H1 (cell line): ENCODE measurements at regions not wholly inside any gene's neighbourhood (a gene's known extent, or its start where the extent isn't known, plus 50 kb on each side); places are given as distances from the start of the nearest gene placed in this dataset.

Experiments
- CTCF ChIA-PET: fragments of 300-600 bp; sonication (Branson Sonifier 250); formaldehyde crosslinking; loops from one replicate; lab custom pipeline; 2021; ENCODE audit not compliant: partially characterized antibody; lab: Charles Lee
- POLR2A ChIA-PET: fragments of 300-600 bp; sonication (Branson Sonifier 250); formaldehyde crosslinking; loops from one replicate; lab custom pipeline; 2021; ENCODE audit warnings: inconsistent platforms; ENCODE audit not compliant: partially characterized antibody; lab: Charles Lee
- DNase-seq, 2 experiments: peaks; one replicate each; pipeline versions ENCODE4 v3.0.0 to v3.0.0-alpha.2; 2010 to 2022; ENCODE audit warnings: low spot score in 2 of 2, low read depth in 1 of 2, mixed read lengths in 1 of 2
- FAIRE-seq: peaks from 2 replicates; lab custom pipeline; 2011; peaks lifted over from hg19 to GRCh38; lab: Jason Lieb, UNC
- H2AFZ ChIP-seq: 2 replicates; pipeline ENCODE4 v1.8.1; 2012; ENCODE audit warnings: low read length, inconsistent platforms
- H2AK5ac ChIP-seq: 2 replicates; pipeline ENCODE4 v1.6.1; 2013; ENCODE audit warnings: low read depth, low read length
- H2BK120ac ChIP-seq: replicated peaks from 2 replicates; pipeline ENCODE3; 2013; ENCODE audit warnings: low read depth, low read length, inconsistent platforms
- H2BK12ac ChIP-seq: 2 replicates; pipeline ENCODE4 v1.6.1; 2013; ENCODE audit warnings: low read depth, low read length
- H2BK15ac ChIP-seq: 2 replicates; pipeline ENCODE4 v1.6.1; 2013; ENCODE audit warnings: low read length
- H2BK20ac ChIP-seq: 2 replicates; pipeline ENCODE4 v1.6.1; 2013; ENCODE audit warnings: low read length
- H2BK5ac ChIP-seq: 2 replicates; pipeline ENCODE4 v1.6.1; 2013; ENCODE audit warnings: low read depth, low read length
- H3K14ac ChIP-seq: 2 replicates; pipeline ENCODE4 v1.6.1; 2013; ENCODE audit warnings: inconsistent platforms; ENCODE audit not compliant: insufficient read length
- H3K18ac ChIP-seq: 2 replicates; pipeline ENCODE4 v1.6.1; 2013; ENCODE audit warnings: low read length; ENCODE audit errors: extremely low read depth
- H3K23ac ChIP-seq: 2 replicates; pipeline ENCODE4 v1.6.1; 2013; ENCODE audit warnings: inconsistent platforms; ENCODE audit not compliant: insufficient read length
- H3K23me2 ChIP-seq: 2 replicates; pipeline ENCODE4 v1.6.1; 2013; ENCODE audit warnings: low read depth, low read length
- H3K27ac ChIP-seq: 2 replicates; pipeline ENCODE4 v1.6.1; 2011; ENCODE audit warnings: low read depth, low read length, inconsistent platforms
- H3K27me3 ChIP-seq, 4 experiments: replicated peaks in 1 of 4; 1 replicate in 1 of 4; 2 replicates in 3 of 4; pipeline versions ENCODE4 v1.6.1 to v1.8.1; 2011 to 2013; ENCODE audit warnings: low read length in 3 of 4, mild to moderate bottlenecking in 3 of 4, inconsistent platforms in 2 of 4, mixed read lengths in 2 of 4, moderate library complexity in 1 of 4; ENCODE audit not compliant: control insufficient read depth in 3 of 4, insufficient read depth in 3 of 4; ENCODE audit errors: extremely low read depth in 1 of 4
- H3K36me3 ChIP-seq, 4 experiments: 2 replicates each; pipeline versions ENCODE4 v1.6.1 to v1.8.1; 2011 to 2013; ENCODE audit warnings: mild to moderate bottlenecking in 4 of 4, low read length in 3 of 4, moderate library complexity in 2 of 4, control low read depth in 1 of 4, inconsistent platforms in 1 of 4; ENCODE audit not compliant: insufficient read depth in 4 of 4, control insufficient read depth in 2 of 4
- H3K4ac ChIP-seq: replicated peaks from 2 replicates; pipeline ENCODE3; 2013; ENCODE audit warnings: low read length, low read depth, mixed read lengths, inconsistent platforms; ENCODE audit not compliant: insufficient read length
- H3K4me1 ChIP-seq, 4 experiments: replicated peaks in 1 of 4; 1 replicate in 1 of 4; 2 replicates in 3 of 4; pipeline versions ENCODE4 v1.6.1 to v1.8.1; 2011 to 2013; ENCODE audit warnings: low read length in 3 of 4, inconsistent platforms in 2 of 4, mixed read lengths in 1 of 4; ENCODE audit not compliant: insufficient read depth in 4 of 4, control insufficient read depth in 3 of 4
- H3K4me2 ChIP-seq, 2 experiments: 2 replicates each; pipeline versions ENCODE4 v1.6.1 to v1.8.1; 2011 to 2013; ENCODE audit warnings: low read depth in 2 of 2, low read length in 2 of 2, control low read depth in 1 of 2, inconsistent platforms in 1 of 2, mild to moderate bottlenecking in 1 of 2; ENCODE audit not compliant: insufficient read depth in 1 of 2
- H3K4me3 ChIP-seq, 4 experiments: fragments of 200-600, 300-600 bp in 1 of 4; sonication (generic), shearing (Covaris generic), sonication (Bioruptor Twin) in 1 of 4; 2 replicates each; pipeline versions ENCODE4 v1.5.1 to v1.8.1; 2011 to 2016; ENCODE audit warnings: low read length in 4 of 4, low read depth in 3 of 4, control low read depth in 2 of 4, inconsistent platforms in 2 of 4, mild to moderate bottlenecking in 2 of 4, mixed read lengths in 1 of 4, moderate library complexity in 1 of 4; ENCODE audit not compliant: insufficient read depth in 2 of 4; ENCODE audit errors: extremely low read depth in 1 of 4
- H3K56ac ChIP-seq: replicated peaks from 2 replicates; pipeline ENCODE3; 2013; ENCODE audit warnings: low read depth, mild to moderate bottlenecking, mixed read lengths, low read length, inconsistent platforms; ENCODE audit not compliant: insufficient read length
- H3K79me1 ChIP-seq: 2 replicates; pipeline ENCODE4 v1.6.1; 2013; ENCODE audit warnings: low read depth, low read length, control low read depth
- H3K79me2 ChIP-seq, 2 experiments: 2 replicates each; pipeline versions ENCODE4 v1.6.1 to v1.8.1; 2012 to 2013; ENCODE audit warnings: low read length in 2 of 2, mild to moderate bottlenecking in 2 of 2, inconsistent platforms in 1 of 2; ENCODE audit not compliant: insufficient read depth in 2 of 2, control insufficient read depth in 1 of 2
- H3K9ac ChIP-seq, 4 experiments: replicated peaks in 1 of 4; 1 replicate in 1 of 4; 2 replicates in 3 of 4; pipeline versions ENCODE4 v1.6.1 to v1.8.1; 2011 to 2013; ENCODE audit warnings: low read depth in 3 of 4, low read length in 3 of 4, control low read depth in 2 of 4, mild to moderate bottlenecking in 2 of 4, moderate library complexity in 2 of 4, inconsistent platforms in 1 of 4; ENCODE audit errors: extremely low read depth in 1 of 4
- H3K9me3 ChIP-seq, 2 experiments: 2 replicates each; pipeline versions ENCODE4 v1.6.1 to v1.8.1; 2012 to 2013; ENCODE audit warnings: mild to moderate bottlenecking in 2 of 2, moderate library complexity in 2 of 2, control low read depth in 1 of 2, inconsistent platforms in 1 of 2, low read depth in 1 of 2, low read length in 1 of 2, mixed read lengths in 1 of 2; ENCODE audit not compliant: insufficient read depth in 2 of 2
- H4K20me1 ChIP-seq, 2 experiments: replicated peaks in 1 of 2; 2 replicates each; pipeline versions ENCODE3 to v1.8.1; 2011 to 2013; ENCODE audit warnings: inconsistent platforms in 2 of 2, low read length in 2 of 2, mild to moderate bottlenecking in 1 of 2; ENCODE audit not compliant: insufficient read depth in 2 of 2, control insufficient read depth in 1 of 2
- H4K5ac ChIP-seq: 2 replicates; pipeline ENCODE4 v1.6.1; 2013; ENCODE audit warnings: low read length, low read depth, mixed read lengths, inconsistent platforms; ENCODE audit not compliant: insufficient read length
- H4K8ac ChIP-seq: 2 replicates; pipeline ENCODE4 v1.8.0; 2013; ENCODE audit warnings: mild to moderate bottlenecking, moderate library complexity, low read length, inconsistent platforms; ENCODE audit not compliant: insufficient read depth; ENCODE audit errors: extremely low read depth
- H4K91ac ChIP-seq: replicated peaks from 2 replicates; pipeline ENCODE3; 2013; ENCODE audit warnings: low read length, mixed read lengths, inconsistent platforms; ENCODE audit not compliant: insufficient read length
- NANOG ChIP-seq: IDR thresholded peaks from 2 replicates; pipeline ENCODE4 v1.6.1; 2011; ENCODE audit warnings: low read length, low read depth, mild to moderate bottlenecking, inconsistent platforms; ENCODE audit not compliant: insufficient read depth, poor library complexity, severe bottlenecking
- NRF1 ChIP-seq: IDR thresholded peaks from 2 replicates; pipeline ENCODE4 v1.6.1; 2011; ENCODE audit warnings: mild to moderate bottlenecking, low read depth, low read length, improper control_type of control experiment
- TBP ChIP-seq: IDR thresholded peaks from 2 replicates; pipeline ENCODE4 v1.6.1; 2011; ENCODE audit warnings: low read depth, low read length, improper control_type of control experiment
- WGBS, 2 experiments: shearing (Covaris generic) in 1 of 2; methylation state at CpG; one replicate each; pipeline versions ENCODE4 v1.1.6 to v1.1.7; 2013 to 2015; ENCODE audit warnings: low lambda C conversion rate in 2 of 2, mixed read lengths in 2 of 2, inconsistent platforms in 1 of 2, low coverage in 1 of 2, missing lambda C conversion rate in 1 of 2; ENCODE audit not compliant: insufficient replicate concordance in 2 of 2, insufficient coverage in 1 of 2, insufficient read length in 1 of 2; ENCODE audit errors: extremely low coverage in 1 of 2, missing lambda C conversion rate in 1 of 2; 5-methylcytosine and 5-hydroxymethylcytosine counted together

- H3K4ac ChIP-seq: no peak overlapping the region
- no peak overlapping the region for H2BK120ac ChIP-seq
- H2BK15ac ChIP-seq: no peak overlapping the region
- no peak overlapping the region for H3K27ac ChIP-seq
- no peaks in the 10 kb centered on the region for H3K27me3 ChIP-seq
- H3K4me2 ChIP-seq: no peak overlapping the region
- no peaks in the 10 kb centered on the region for H4K20me1 ChIP-seq
- no peak overlapping the region for H3K56ac ChIP-seq
- H2AFZ ChIP-seq: no peak overlapping the region
- no peak overlapping the region for H4K91ac ChIP-seq
- H2AK5ac ChIP-seq: no peak overlapping the region
- H3K9me3 ChIP-seq: no peaks in the 10 kb centered on the region
- H3K4me1 ChIP-seq: no peaks in the 10 kb centered on the region
- 75% methylated on average over 2 of the region's 2 CpGs; no CpG with 5 or more reads in 1 of the 2 experiments for WGBS, 2 experiments
- H3K23ac ChIP-seq: no peak overlapping the region
- no peak overlapping the region for H4K8ac ChIP-seq
- no peak overlapping the region for H2BK12ac ChIP-seq
- no peak overlapping the region for H3K18ac ChIP-seq
- no peaks in the 10 kb centered on the region for H3K79me1 ChIP-seq
- no peak for FAIRE-seq
- CTCF ChIA-PET: interaction anchor here (0.8 to 1.4 kb wide), 3 partner anchors 8 to 23 kb away, joined by 3 read pairs; no protein-coding TSS in a partner anchor
- no peak overlapping the region for H3K4me3 ChIP-seq
- H2BK20ac ChIP-seq: no peak overlapping the region
- H2BK5ac ChIP-seq: no peak overlapping the region
- H3K14ac ChIP-seq: no peak overlapping the region
- no peaks in the 10 kb centered on the region for H3K23me2 ChIP-seq
- TF ChIP-seq TBP: no peak
- TF ChIP-seq NRF1: no peak
- no peak for TF ChIP-seq NANOG
- TF ChIP-seq, all 59 proteins: peak for 0
- H3K36me3 ChIP-seq: no peaks in the 10 kb centered on the region
- H3K9ac ChIP-seq: no peak overlapping the region
- no peaks in the 10 kb centered on the region for H3K79me2 ChIP-seq
- POLR2A ChIA-PET: no interaction called here
- no peak for DNase-seq
- H4K5ac ChIP-seq: no peak overlapping the region
Observed at GRCh38 chr13:63706751-63707150, 2291.1 kb upstream of the PCDH20 start.
